ENCODE measurements at regions not wholly inside any gene's neighbourhood (a gene's known extent, or its start where the extent isn't known, plus 50 kb on each side); places are given as distances from the start of the nearest gene placed in this dataset.
"Not testable (repeated sequence)": the region's sequence is repeated elsewhere in the genome, so short reads cannot be mapped to it uniquely, and the experiment has no call there.

GRCh38 chr17:56715613-56716357 lies 117.9 kb downstream of the C17orf67 start:
- no peak overlapping the region for H3K4me3 Mint-ChIP-seq
- no peaks in the 10 kb centered on the region for H3K27me3 Mint-ChIP-seq
- peaks cover 10% of the 10 kb centered on the region for H3K4me1 Mint-ChIP-seq
- no peaks in the 10 kb centered on the region for H3K9me3 Mint-ChIP-seq
- no peaks in the 10 kb centered on the region for H3K36me3 Mint-ChIP-seq
- H3K27ac Mint-ChIP-seq, result no peak overlapping the region

GRCh38 chr17:56717471-56717870 lies 116.2 kb downstream of the C17orf67 start:
- no peaks in the 10 kb centered on the region for H3K27me3 Mint-ChIP-seq
- no peaks in the 10 kb centered on the region for H3K9me3 Mint-ChIP-seq
- H3K36me3 Mint-ChIP-seq, result no peaks in the 10 kb centered on the region
- H3K4me1 Mint-ChIP-seq, result peaks cover 10% of the 10 kb centered on the region
- no peak overlapping the region for H3K4me3 Mint-ChIP-seq
- H3K27ac Mint-ChIP-seq, result no peak overlapping the region

GRCh38 chr17:56718515-56718914 lies 115.2 kb downstream of the C17orf67 start:
- Mint-ChIP-seq H3K27me3 (no peaks in the 10 kb centered on the region), H3K9me3 (no peaks in the 10 kb centered on the region), H3K36me3 (no peaks in the 10 kb centered on the region), H3K4me3 (no peak overlapping the region), H3K27ac (no peak overlapping the region), H3K4me1 (peaks cover 10% of the 10 kb centered on the region)

GRCh38 chr17:56723421-56723820 lies 110.3 kb downstream of the C17orf67 start:
- Mint-ChIP-seq H3K9me3 (no peaks in the 10 kb centered on the region), H3K36me3 (no peaks in the 10 kb centered on the region), H3K4me1 (peaks cover under 1% of the 10 kb centered on the region), H3K27me3 (no peaks in the 10 kb centered on the region), H3K27ac (no peak overlapping the region), H3K4me3 (no peak overlapping the region)

- no peaks in the 10 kb centered on the region for H3K36me3 Mint-ChIP-seq
- no peaks in the 10 kb centered on the region for H3K4me1 Mint-ChIP-seq
- no peak overlapping the region for H3K27ac Mint-ChIP-seq
- no peaks in the 10 kb centered on the region for H3K9me3 Mint-ChIP-seq
- no peaks in the 10 kb centered on the region for H3K27me3 Mint-ChIP-seq
- no peak overlapping the region for H3K4me3 Mint-ChIP-seq
Observed at GRCh38 chr17:56724664-56725063, 109.1 kb downstream of the C17orf67 start.

GRCh38 chr17:56725144-56725543 lies 108.6 kb downstream of the C17orf67 start:
- no peak overlapping the region for H3K4me3 Mint-ChIP-seq
- H3K36me3 Mint-ChIP-seq, result no peaks in the 10 kb centered on the region
- no peaks in the 10 kb centered on the region for H3K4me1 Mint-ChIP-seq
- H3K27ac Mint-ChIP-seq, result no peak overlapping the region
- H3K27me3 Mint-ChIP-seq, result no peaks in the 10 kb centered on the region
- no peaks in the 10 kb centered on the region for H3K9me3 Mint-ChIP-seq

GRCh38 chr17:56727876-56728617 lies 105.7 kb downstream of the C17orf67 start:
- Mint-ChIP-seq H3K9me3 (no peaks in the 10 kb centered on the region), H3K4me1 (no peaks in the 10 kb centered on the region), H3K27ac (no peak overlapping the region), H3K4me3 (no peak overlapping the region), H3K36me3 (no peaks in the 10 kb centered on the region), H3K27me3 (no peaks in the 10 kb centered on the region)

- not testable (repeated sequence) for H3K4me1 Mint-ChIP-seq, H3K4me3 Mint-ChIP-seq, H3K36me3 Mint-ChIP-seq, H3K27ac Mint-ChIP-seq, H3K27me3 Mint-ChIP-seq, H3K9me3 Mint-ChIP-seq
Observed at GRCh38 chr17:56731096-56731495, 102.6 kb downstream of the C17orf67 start.

GRCh38 chr17:56733833-56734232 lies 99.9 kb downstream of the C17orf67 start:
- Mint-ChIP-seq H3K27me3 (no peaks in the 10 kb centered on the region), H3K27ac (no peak overlapping the region), H3K4me1 (no peaks in the 10 kb centered on the region), H3K9me3 (no peaks in the 10 kb centered on the region), H3K36me3 (no peaks in the 10 kb centered on the region), H3K4me3 (no peak overlapping the region)

GRCh38 chr17:56735842-56736241 lies 97.9 kb downstream of the C17orf67 start:
- Mint-ChIP-seq H3K9me3 (no peaks in the 10 kb centered on the region), H3K27me3 (no peaks in the 10 kb centered on the region), H3K4me3 (no peak overlapping the region), H3K27ac (no peak overlapping the region), H3K4me1 (no peaks in the 10 kb centered on the region), H3K36me3 (no peaks in the 10 kb centered on the region)

- H3K36me3 Mint-ChIP-seq, result no peaks in the 10 kb centered on the region
- no peaks in the 10 kb centered on the region for H3K4me1 Mint-ChIP-seq
- no peaks in the 10 kb centered on the region for H3K9me3 Mint-ChIP-seq
- H3K4me3 Mint-ChIP-seq, result no peak overlapping the region
- peaks cover 1% of the 10 kb centered on the region for H3K27me3 Mint-ChIP-seq
- H3K27ac Mint-ChIP-seq, result no peak overlapping the region
Observed at GRCh38 chr17:56737421-56738161, 96.1 kb downstream of the C17orf67 start.

GRCh38 chr17:56739376-56739775 lies 94.3 kb downstream of the C17orf67 start:
- no peak overlapping the region for H3K4me3 Mint-ChIP-seq
- H3K4me1 Mint-ChIP-seq, result no peaks in the 10 kb centered on the region
- H3K27me3 Mint-ChIP-seq, result peaks cover 1% of the 10 kb centered on the region
- no peaks in the 10 kb centered on the region for H3K9me3 Mint-ChIP-seq
- H3K36me3 Mint-ChIP-seq, result no peaks in the 10 kb centered on the region
- H3K27ac Mint-ChIP-seq, result no peak overlapping the region

GRCh38 chr17:56739776-56740175 lies 93.9 kb downstream of the C17orf67 start:
- Mint-ChIP-seq H3K27me3 (peaks cover 1% of the 10 kb centered on the region), H3K27ac (no peak overlapping the region), H3K4me1 (no peaks in the 10 kb centered on the region), H3K4me3 (no peak overlapping the region), H3K36me3 (no peaks in the 10 kb centered on the region), H3K9me3 (no peaks in the 10 kb centered on the region)

- Mint-ChIP-seq H3K4me1 (no peaks in the 10 kb centered on the region), H3K36me3 (no peaks in the 10 kb centered on the region), H3K27ac (no peak overlapping the region), H3K4me3 (no peak overlapping the region), H3K9me3 (no peaks in the 10 kb centered on the region), H3K27me3 (peaks cover 1% of the 10 kb centered on the region)
Observed at GRCh38 chr17:56740481-56740880, 93.2 kb downstream of the C17orf67 start.
